SK-N-SH (cell line): ENCODE measurements at regions not wholly inside any gene's neighbourhood (a gene's known extent, or its start where the extent isn't known, plus 50 kb on each side); places are given as distances from the start of the nearest gene placed in this dataset.

ENCODE experiments used
- CHD2 ChIP-seq: fragments of 150-350 bp; IDR thresholded peaks from 2 replicates; pipeline ENCODE4 v1.6.1; 2018; ENCODE audit warnings: low read length; ENCODE audit not compliant: partially characterized antibody
- FOXJ3 ChIP-seq: sonication (generic); formaldehyde crosslinking; IDR thresholded peaks from 2 replicates; pipeline ENCODE4 v1.5.1; 2020; ENCODE audit warnings: mild to moderate bottlenecking, missing genetic modification reagents
- RCOR1 ChIP-seq: fragments of 150-350 bp; IDR thresholded peaks from 2 replicates; pipeline ENCODE4 v1.6.1; 2017; ENCODE audit warnings: antibody characterized with exemption, low read length
- TAF1 ChIP-seq: IDR thresholded peaks from 2 replicates; pipeline ENCODE4 v1.6.1; 2012; ENCODE audit warnings: low read depth, mild to moderate bottlenecking, low read length, moderate library complexity, borderline replicate concordance
- TF ChIP-seq, protein P1 (sequence below): fragments of 200-600 bp; sonication (generic); IDR thresholded peaks from 2 replicates; pipeline ENCODE4 v1.6.1; 2017; ENCODE audit warnings: antibody characterized with exemption, mild to moderate bottlenecking, moderate library complexity
- TF ChIP-seq, protein P2 (sequence below): IDR thresholded peaks from 2 replicates; pipeline ENCODE4 v1.6.1; 2012; ENCODE audit warnings: mild to moderate bottlenecking, low read depth, low read length, moderate library complexity
- TF ChIP-seq, protein P3 (sequence below): IDR thresholded peaks from 2 replicates; pipeline ENCODE4 v1.4.0; 2012; ENCODE audit warnings: low read depth
- TF ChIP-seq, protein P4 (sequence below): IDR thresholded peaks from 2 replicates; pipeline ENCODE4 v1.4.0; 2012; ENCODE audit warnings: low read depth, borderline replicate concordance

DNA sequence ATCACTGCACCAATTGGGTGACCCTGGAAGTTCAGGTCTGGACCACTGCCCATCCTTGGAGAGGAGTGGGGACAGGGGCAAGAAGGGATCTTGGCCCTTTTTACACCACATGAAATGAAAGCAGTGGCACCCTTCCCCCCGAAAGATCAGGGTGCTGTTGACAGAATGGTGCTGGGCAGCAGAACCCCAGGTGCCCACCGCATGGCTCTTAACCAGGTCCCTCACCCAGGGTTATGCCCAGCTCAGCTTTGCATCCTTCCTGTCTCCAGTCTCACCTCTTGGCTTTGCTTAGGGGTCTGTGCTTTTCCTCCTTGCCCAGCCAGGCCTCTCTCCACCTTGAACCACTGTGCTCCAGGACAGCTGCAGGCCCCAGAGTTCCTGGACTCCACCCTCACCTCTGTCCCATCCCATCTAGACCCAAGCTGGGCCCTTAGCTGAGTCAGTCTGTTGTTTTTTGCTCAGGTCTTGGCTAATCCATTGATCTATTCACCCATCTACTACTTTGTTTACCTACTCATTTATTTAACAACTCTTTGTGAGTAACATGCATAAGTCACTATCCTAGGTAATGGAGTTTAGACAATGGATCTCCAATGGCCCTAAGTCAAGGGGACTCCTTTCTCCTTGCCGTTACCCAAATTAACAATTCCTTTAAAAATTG is 77.1 kb upstream of the PRR23E start:
- TF ChIP-seq FOXJ3 (no peak), RCOR1 (no peak), TAF1 (no peak), CHD2 (no peak)
- TF ChIP-seq, protein P1, sequence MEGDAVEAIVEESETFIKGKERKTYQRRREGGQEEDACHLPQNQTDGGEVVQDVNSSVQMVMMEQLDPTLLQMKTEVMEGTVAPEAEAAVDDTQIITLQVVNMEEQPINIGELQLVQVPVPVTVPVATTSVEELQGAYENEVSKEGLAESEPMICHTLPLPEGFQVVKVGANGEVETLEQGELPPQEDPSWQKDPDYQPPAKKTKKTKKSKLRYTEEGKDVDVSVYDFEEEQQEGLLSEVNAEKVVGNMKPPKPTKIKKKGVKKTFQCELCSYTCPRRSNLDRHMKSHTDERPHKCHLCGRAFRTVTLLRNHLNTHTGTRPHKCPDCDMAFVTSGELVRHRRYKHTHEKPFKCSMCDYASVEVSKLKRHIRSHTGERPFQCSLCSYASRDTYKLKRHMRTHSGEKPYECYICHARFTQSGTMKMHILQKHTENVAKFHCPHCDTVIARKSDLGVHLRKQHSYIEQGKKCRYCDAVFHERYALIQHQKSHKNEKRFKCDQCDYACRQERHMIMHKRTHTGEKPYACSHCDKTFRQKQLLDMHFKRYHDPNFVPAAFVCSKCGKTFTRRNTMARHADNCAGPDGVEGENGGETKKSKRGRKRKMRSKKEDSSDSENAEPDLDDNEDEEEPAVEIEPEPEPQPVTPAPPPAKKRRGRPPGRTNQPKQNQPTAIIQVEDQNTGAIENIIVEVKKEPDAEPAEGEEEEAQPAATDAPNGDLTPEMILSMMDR: no peak
- TF ChIP-seq, protein P2, sequence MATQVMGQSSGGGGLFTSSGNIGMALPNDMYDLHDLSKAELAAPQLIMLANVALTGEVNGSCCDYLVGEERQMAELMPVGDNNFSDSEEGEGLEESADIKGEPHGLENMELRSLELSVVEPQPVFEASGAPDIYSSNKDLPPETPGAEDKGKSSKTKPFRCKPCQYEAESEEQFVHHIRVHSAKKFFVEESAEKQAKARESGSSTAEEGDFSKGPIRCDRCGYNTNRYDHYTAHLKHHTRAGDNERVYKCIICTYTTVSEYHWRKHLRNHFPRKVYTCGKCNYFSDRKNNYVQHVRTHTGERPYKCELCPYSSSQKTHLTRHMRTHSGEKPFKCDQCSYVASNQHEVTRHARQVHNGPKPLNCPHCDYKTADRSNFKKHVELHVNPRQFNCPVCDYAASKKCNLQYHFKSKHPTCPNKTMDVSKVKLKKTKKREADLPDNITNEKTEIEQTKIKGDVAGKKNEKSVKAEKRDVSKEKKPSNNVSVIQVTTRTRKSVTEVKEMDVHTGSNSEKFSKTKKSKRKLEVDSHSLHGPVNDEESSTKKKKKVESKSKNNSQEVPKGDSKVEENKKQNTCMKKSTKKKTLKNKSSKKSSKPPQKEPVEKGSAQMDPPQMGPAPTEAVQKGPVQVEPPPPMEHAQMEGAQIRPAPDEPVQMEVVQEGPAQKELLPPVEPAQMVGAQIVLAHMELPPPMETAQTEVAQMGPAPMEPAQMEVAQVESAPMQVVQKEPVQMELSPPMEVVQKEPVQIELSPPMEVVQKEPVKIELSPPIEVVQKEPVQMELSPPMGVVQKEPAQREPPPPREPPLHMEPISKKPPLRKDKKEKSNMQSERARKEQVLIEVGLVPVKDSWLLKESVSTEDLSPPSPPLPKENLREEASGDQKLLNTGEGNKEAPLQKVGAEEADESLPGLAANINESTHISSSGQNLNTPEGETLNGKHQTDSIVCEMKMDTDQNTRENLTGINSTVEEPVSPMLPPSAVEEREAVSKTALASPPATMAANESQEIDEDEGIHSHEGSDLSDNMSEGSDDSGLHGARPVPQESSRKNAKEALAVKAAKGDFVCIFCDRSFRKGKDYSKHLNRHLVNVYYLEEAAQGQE: no peak
- TF ChIP-seq, protein P3, sequence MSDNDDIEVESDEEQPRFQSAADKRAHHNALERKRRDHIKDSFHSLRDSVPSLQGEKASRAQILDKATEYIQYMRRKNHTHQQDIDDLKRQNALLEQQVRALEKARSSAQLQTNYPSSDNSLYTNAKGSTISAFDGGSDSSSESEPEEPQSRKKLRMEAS: no peak
- TF ChIP-seq, protein P4, sequence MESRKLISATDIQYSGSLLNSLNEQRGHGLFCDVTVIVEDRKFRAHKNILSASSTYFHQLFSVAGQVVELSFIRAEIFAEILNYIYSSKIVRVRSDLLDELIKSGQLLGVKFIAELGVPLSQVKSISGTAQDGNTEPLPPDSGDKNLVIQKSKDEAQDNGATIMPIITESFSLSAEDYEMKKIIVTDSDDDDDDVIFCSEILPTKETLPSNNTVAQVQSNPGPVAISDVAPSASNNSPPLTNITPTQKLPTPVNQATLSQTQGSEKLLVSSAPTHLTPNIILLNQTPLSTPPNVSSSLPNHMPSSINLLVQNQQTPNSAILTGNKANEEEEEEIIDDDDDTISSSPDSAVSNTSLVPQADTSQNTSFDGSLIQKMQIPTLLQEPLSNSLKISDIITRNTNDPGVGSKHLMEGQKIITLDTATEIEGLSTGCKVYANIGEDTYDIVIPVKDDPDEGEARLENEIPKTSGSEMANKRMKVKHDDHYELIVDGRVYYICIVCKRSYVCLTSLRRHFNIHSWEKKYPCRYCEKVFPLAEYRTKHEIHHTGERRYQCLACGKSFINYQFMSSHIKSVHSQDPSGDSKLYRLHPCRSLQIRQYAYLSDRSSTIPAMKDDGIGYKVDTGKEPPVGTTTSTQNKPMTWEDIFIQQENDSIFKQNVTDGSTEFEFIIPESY: no peak
